H9 (cell line): ENCODE measurements at regions not wholly inside any gene's neighbourhood (a gene's known extent, or its start where the extent isn't known, plus 50 kb on each side); places are given as distances from the start of the nearest gene placed in this dataset.

Experiments
- DNase-seq: peaks from one replicate; pipeline ENCODE4 v3.0.0-alpha.2; 2017
- H2AFZ ChIP-seq: one replicate; pipeline ENCODE4 v1.6.1; 2013; ENCODE audit warnings: mild to moderate bottlenecking, low read length, control low read depth, moderate library complexity
- H2AK5ac ChIP-seq: 2 replicates; pipeline ENCODE4 v1.6.1; 2013; ENCODE audit warnings: low read length, control low read depth, mixed read lengths; ENCODE audit not compliant: insufficient read length
- H2BK120ac ChIP-seq: one replicate; pipeline ENCODE4 v1.6.1; 2013; ENCODE audit warnings: low read depth, mild to moderate bottlenecking, low read length, control low read depth, inconsistent platforms; ENCODE audit not compliant: poor library complexity, severe bottlenecking
- H2BK12ac ChIP-seq: 2 replicates; pipeline ENCODE4 v1.6.1; 2013; ENCODE audit warnings: low read length, control low read depth, mixed read lengths, low read depth; ENCODE audit not compliant: insufficient read length
- H2BK15ac ChIP-seq: 2 replicates; pipeline ENCODE4 v1.6.1; 2013; ENCODE audit warnings: low read depth, low read length, control low read depth
- H2BK20ac ChIP-seq: one replicate; pipeline ENCODE4 v1.6.1; 2013; ENCODE audit warnings: low read depth, mild to moderate bottlenecking, low read length, control low read depth, inconsistent platforms; ENCODE audit not compliant: poor library complexity, severe bottlenecking
- H2BK5ac ChIP-seq: 2 replicates; pipeline ENCODE4 v1.6.1; 2013; ENCODE audit warnings: low read length, control low read depth, mixed read lengths; ENCODE audit not compliant: insufficient read length
- H3K14ac ChIP-seq: 2 replicates; pipeline ENCODE4 v1.6.1; 2013; ENCODE audit warnings: low read length, control low read depth; ENCODE audit not compliant: insufficient read depth
- H3K18ac ChIP-seq: 2 replicates; pipeline ENCODE4 v1.6.1; 2013; ENCODE audit warnings: low read depth, mild to moderate bottlenecking, mixed read lengths, low read length, control low read depth; ENCODE audit not compliant: insufficient read length
- H3K23ac ChIP-seq: 2 replicates; pipeline ENCODE4 v1.6.1; 2013; ENCODE audit warnings: low read length, control low read depth, mixed read lengths, low read depth; ENCODE audit not compliant: insufficient read length
- H3K23me2 ChIP-seq: 2 replicates; pipeline ENCODE4 v1.6.1; 2013; ENCODE audit warnings: low read depth, mild to moderate bottlenecking, mixed read lengths, low read length, control low read depth; ENCODE audit not compliant: insufficient read length, poor library complexity, severe bottlenecking
- H3K27ac ChIP-seq: 2 replicates; pipeline ENCODE4 v1.5.1; 2013; ENCODE audit warnings: low read length, control low read depth, mixed read lengths, low read depth; ENCODE audit not compliant: insufficient read length
- H3K27me3 ChIP-seq: 2 replicates; pipeline ENCODE4 v1.6.1; 2013; ENCODE audit warnings: low read length, control low read depth, inconsistent platforms; ENCODE audit not compliant: insufficient read depth
- H3K4ac ChIP-seq: 2 replicates; pipeline ENCODE4 v1.6.1; 2013; ENCODE audit warnings: low read depth, mild to moderate bottlenecking, control low read depth, inconsistent platforms, low read length, moderate library complexity
- H3K4me1 ChIP-seq: 2 replicates; pipeline ENCODE4 v1.6.1; 2013; ENCODE audit warnings: low read length, control low read depth, inconsistent platforms; ENCODE audit not compliant: insufficient read depth
- H3K4me2 ChIP-seq: 2 replicates; pipeline ENCODE4 v1.6.1; 2013; ENCODE audit warnings: low read length, control low read depth, mixed read lengths; ENCODE audit not compliant: insufficient read length, insufficient read depth
- H3K56ac ChIP-seq: 2 replicates; pipeline ENCODE4 v1.6.1; 2013; ENCODE audit warnings: low read depth, mild to moderate bottlenecking, mixed read lengths, low read length, control low read depth; ENCODE audit not compliant: insufficient read length
- H3K79me1 ChIP-seq: 2 replicates; pipeline ENCODE4 v1.6.1; 2013; ENCODE audit warnings: low read depth, mild to moderate bottlenecking, moderate library complexity, low read length, control low read depth, inconsistent platforms; ENCODE audit not compliant: insufficient read depth, poor library complexity, severe bottlenecking
- H3K79me2 ChIP-seq: 2 replicates; pipeline ENCODE4 v1.6.1; 2013; ENCODE audit warnings: low read length, control low read depth, inconsistent platforms; ENCODE audit not compliant: insufficient read depth
- H3K9ac ChIP-seq: 2 replicates; pipeline ENCODE4 v1.6.1; 2013; ENCODE audit warnings: low read length, control low read depth, mixed read lengths; ENCODE audit not compliant: insufficient read length; ENCODE audit errors: extremely low read depth
- H3K9me3 ChIP-seq: one replicate; pipeline ENCODE4 v1.6.1; 2013; ENCODE audit warnings: low read depth, low read length, inconsistent platforms; ENCODE audit not compliant: control insufficient read depth
- H3T11ph ChIP-seq: one replicate; pipeline ENCODE4 v1.6.1; 2013; ENCODE audit warnings: mild to moderate bottlenecking, low read length, control low read depth, inconsistent platforms
- H4K20me1 ChIP-seq: one replicate; pipeline ENCODE4 v1.6.1; 2013; ENCODE audit not compliant: control insufficient read depth, insufficient read length, insufficient read depth
- H4K5ac ChIP-seq: 2 replicates; pipeline ENCODE4 v1.6.1; 2013; ENCODE audit warnings: low read depth, mild to moderate bottlenecking, mixed read lengths, low read length, control low read depth; ENCODE audit not compliant: insufficient read length
- H4K8ac ChIP-seq: replicated peaks from 2 replicates; pipeline ENCODE4 v1.6.1; 2013; ENCODE audit warnings: low read length, control low read depth, mixed read lengths, low read depth; ENCODE audit not compliant: insufficient read length
- H4K91ac ChIP-seq: 2 replicates; pipeline ENCODE4 v1.6.1; 2013; ENCODE audit warnings: low read depth, mild to moderate bottlenecking, moderate library complexity, mixed read lengths, low read length, control low read depth; ENCODE audit not compliant: insufficient read length
- H3K27ac Mint-ChIP-seq, 3 experiments: 2 replicates in 2 of 3; 3 replicates in 1 of 3; pipeline ENCODE4 v1.8.0; 2020 to 2021; ENCODE audit warnings: mixed read lengths in 3 of 3, mild to moderate bottlenecking in 1 of 3, moderate library complexity in 1 of 3
- H3K27me3 Mint-ChIP-seq: 2 replicates; pipeline ENCODE4 v1.8.0; 2021; ENCODE audit warnings: low read depth, mild to moderate bottlenecking, moderate library complexity, mixed read lengths
- H3K36me3 Mint-ChIP-seq, 3 experiments: 2 replicates in 2 of 3; 3 replicates in 1 of 3; pipeline ENCODE4 v1.8.0; 2020 to 2021; ENCODE audit warnings: low read depth in 3 of 3, mixed read lengths in 3 of 3; ENCODE audit not compliant: insufficient read depth in 1 of 3
- H3K4me1 Mint-ChIP-seq, 2 experiments: 2 replicates each; pipeline ENCODE4 v1.8.0; 2020; ENCODE audit warnings: mixed read lengths in 2 of 2
- H3K4me3 Mint-ChIP-seq, 2 experiments: 2 replicates in 1 of 2; 3 replicates in 1 of 2; pipeline ENCODE4 v1.8.0; 2020 to 2021; ENCODE audit warnings: mild to moderate bottlenecking in 2 of 2, mixed read lengths in 2 of 2, moderate library complexity in 1 of 2
- H3K9me3 Mint-ChIP-seq, 2 experiments: 2 replicates in 1 of 2; 3 replicates in 1 of 2; pipeline ENCODE4 v1.8.0; 2020; ENCODE audit warnings: mild to moderate bottlenecking in 2 of 2, mixed read lengths in 2 of 2, moderate library complexity in 1 of 2
- CTCF ChIP-seq: fragments of 200-600 bp; sonication (generic); conservative IDR thresholded peaks from 3 replicates; pipeline ENCODE4 v1.8.0; 2021; ENCODE audit warnings: antibody characterized with exemption, mild to moderate bottlenecking
- WGBS: extraction: QIAGEN DNeasy Blood & Tissue Kit; methylation state at CpG from one replicate; pipeline ENCODE4 v1.1.7; 2013; ENCODE audit warnings: missing lambda C conversion rate, low lambda C conversion rate, mixed read lengths; ENCODE audit not compliant: insufficient read length; ENCODE audit errors: extremely low coverage; 5-methylcytosine and 5-hydroxymethylcytosine counted together

GRCh38 chr4:170729897-170730296 lies 640.1 kb upstream of the AADAT start:
- Histone ChIP-seq H3K79me1 (no peaks in the 10 kb centered on the region), H2BK12ac (no peak overlapping the region), H2BK5ac (no peak overlapping the region), H3K23me2 (no peaks in the 10 kb centered on the region), H3K4me2 (no peak overlapping the region), H3K9me3 (no peaks in the 10 kb centered on the region), H3T11ph (no peak overlapping the region), H4K8ac (no peak overlapping the region), H3K4me1 (no peaks in the 10 kb centered on the region), H2AFZ (no peak overlapping the region), H2AK5ac (no peak overlapping the region), H4K20me1 (no peaks in the 10 kb centered on the region), H2BK120ac (no peak overlapping the region), H4K91ac (no peak overlapping the region), H3K56ac (no peak overlapping the region), H3K9ac (no peak overlapping the region), H3K27ac (no peak overlapping the region), H3K79me2 (no peaks in the 10 kb centered on the region), H3K23ac (no peak overlapping the region), H4K5ac (no peak overlapping the region), H3K18ac (no peak overlapping the region), H2BK15ac (no peak overlapping the region), H3K4ac (no peak overlapping the region), H3K14ac (no peak overlapping the region), H3K27me3 (no peaks in the 10 kb centered on the region), H2BK20ac (no peak overlapping the region)
- Mint-ChIP-seq H3K9me3 (no peaks in the 10 kb centered on the region), H3K27me3 (no peaks in the 10 kb centered on the region), H3K4me1 (no peaks in the 10 kb centered on the region), H3K27ac (no peak overlapping the region), H3K4me3 (no peak overlapping the region), H3K36me3 (no peaks in the 10 kb centered on the region)
- DNase-seq: no peak
- no peak for TF ChIP-seq CTCF
- no CpG with 5 or more reads among the region's 3 CpGs for WGBS
